ENCODE measurements at regions not wholly inside any gene's neighbourhood (a gene's known extent, or its start where the extent isn't known, plus 50 kb on each side); places are given as distances from the start of the nearest gene placed in this dataset.

GRCh38 chr13:73733706-73734105 is 400.5 kb downstream of the KLF12 start (continued):
- TF ChIP-seq, protein P1, sequence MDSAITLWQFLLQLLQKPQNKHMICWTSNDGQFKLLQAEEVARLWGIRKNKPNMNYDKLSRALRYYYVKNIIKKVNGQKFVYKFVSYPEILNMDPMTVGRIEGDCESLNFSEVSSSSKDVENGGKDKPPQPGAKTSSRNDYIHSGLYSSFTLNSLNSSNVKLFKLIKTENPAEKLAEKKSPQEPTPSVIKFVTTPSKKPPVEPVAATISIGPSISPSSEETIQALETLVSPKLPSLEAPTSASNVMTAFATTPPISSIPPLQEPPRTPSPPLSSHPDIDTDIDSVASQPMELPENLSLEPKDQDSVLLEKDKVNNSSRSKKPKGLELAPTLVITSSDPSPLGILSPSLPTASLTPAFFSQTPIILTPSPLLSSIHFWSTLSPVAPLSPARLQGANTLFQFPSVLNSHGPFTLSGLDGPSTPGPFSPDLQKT (IDR thresholded peaks at IDR 0.05; ENCODE audit: borderline replicate concordance, low read depth, low read length) = no peak
- no peak for TF ChIP-seq REPIN1 (tag by site-specific recombination; IDR thresholded peaks at IDR 0.05; ENCODE audit: low read depth)
- TF ChIP-seq, protein P2, sequence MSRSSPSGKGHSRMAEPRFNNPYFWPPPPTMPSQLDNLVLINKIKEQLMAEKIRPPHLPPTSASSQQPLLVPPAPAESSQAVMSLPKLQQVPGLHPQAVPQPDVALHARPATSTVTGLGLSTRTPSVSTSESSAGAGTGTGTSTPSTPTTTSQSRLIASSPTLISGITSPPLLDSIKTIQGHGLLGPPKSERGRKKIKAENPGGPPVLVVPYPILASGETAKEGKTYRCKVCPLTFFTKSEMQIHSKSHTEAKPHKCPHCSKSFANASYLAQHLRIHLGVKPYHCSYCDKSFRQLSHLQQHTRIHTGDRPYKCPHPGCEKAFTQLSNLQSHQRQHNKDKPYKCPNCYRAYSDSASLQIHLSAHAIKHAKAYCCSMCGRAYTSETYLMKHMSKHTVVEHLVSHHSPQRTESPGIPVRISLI (tag by site-specific recombination; IDR thresholded peaks at IDR 0.05) = no peak
- TF ChIP-seq, protein P3, sequence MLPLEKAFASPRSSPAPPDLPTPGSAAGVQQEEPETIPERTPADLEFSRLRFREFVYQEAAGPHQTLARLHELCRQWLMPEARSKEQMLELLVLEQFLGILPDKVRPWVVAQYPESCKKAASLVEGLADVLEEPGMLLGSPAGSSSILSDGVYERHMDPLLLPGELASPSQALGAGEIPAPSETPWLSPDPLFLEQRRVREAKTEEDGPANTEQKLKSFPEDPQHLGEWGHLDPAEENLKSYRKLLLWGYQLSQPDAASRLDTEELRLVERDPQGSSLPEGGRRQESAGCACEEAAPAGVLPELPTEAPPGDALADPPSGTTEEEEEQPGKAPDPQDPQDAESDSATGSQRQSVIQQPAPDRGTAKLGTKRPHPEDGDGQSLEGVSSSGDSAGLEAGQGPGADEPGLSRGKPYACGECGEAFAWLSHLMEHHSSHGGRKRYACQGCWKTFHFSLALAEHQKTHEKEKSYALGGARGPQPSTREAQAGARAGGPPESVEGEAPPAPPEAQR (tag by site-specific recombination; IDR thresholded peaks at IDR 0.05) = no peak

DNA sequence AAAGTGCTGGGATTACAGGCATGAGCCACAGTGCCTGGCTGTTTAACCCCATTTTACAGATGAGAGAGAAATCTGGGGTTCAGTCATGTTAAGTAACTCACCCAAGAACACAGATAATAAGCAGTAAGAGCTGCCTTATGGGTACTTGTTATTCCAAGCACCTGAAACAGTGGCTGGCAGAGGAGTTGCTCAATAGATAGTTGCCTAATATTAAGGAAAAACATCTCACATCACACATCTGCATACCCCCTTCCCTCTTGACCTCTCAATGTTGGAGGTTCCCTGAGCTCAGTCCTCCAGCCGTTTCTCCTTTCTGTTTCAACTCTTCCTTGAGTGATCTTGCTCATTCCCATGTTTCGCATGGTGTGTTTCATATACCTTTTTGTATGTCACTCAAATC is 401.9 kb downstream of the KLF12 start:
- Histone ChIP-seq H3K9me3 (ENCODE audit: control insufficient read depth, insufficient read depth, low read depth, low read length) (no peaks in the 10 kb centered on the region), H3K27ac (ENCODE audit: extremely low read depth, low read depth, low read length) (no peak overlapping the region), H3K36me3 (ENCODE audit: control insufficient read depth in 2 of 2, insufficient read depth in 1 of 2, low read length in 2 of 2) (no peaks in the 10 kb centered on the region), H3K4me3 (ENCODE audit: low read depth, low read length) (no peak overlapping the region), H3K4me1 (ENCODE audit: control insufficient read depth, insufficient read depth, low read length) (no peaks in the 10 kb centered on the region)
- POLR2A ChIA-PET = no interaction called here
- no peak for TF ChIP-seq ZNF664 (tag by site-specific recombination; IDR thresholded peaks at IDR 0.05)
- TF ChIP-seq ZNF280C (tag by site-specific recombination; IDR thresholded peaks at IDR 0.05) = no peak
- no peak for TF ChIP-seq ZNF76 (tag by site-specific recombination; IDR thresholded peaks at IDR 0.05; ENCODE audit: borderline replicate concordance, low read depth)
- no peak for TF ChIP-seq ZNF140 (tag by site-specific recombination; IDR thresholded peaks at IDR 0.05)
- TF ChIP-seq, protein P4, sequence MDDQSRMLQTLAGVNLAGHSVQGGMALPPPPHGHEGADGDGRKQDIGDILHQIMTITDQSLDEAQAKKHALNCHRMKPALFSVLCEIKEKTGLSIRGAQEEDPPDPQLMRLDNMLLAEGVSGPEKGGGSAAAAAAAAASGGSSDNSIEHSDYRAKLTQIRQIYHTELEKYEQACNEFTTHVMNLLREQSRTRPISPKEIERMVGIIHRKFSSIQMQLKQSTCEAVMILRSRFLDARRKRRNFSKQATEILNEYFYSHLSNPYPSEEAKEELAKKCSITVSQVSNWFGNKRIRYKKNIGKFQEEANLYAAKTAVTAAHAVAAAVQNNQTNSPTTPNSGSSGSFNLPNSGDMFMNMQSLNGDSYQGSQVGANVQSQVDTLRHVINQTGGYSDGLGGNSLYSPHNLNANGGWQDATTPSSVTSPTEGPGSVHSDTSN (CRISPR knock-in tag; IDR thresholded peaks at IDR 0.05) = no peak
- TF ChIP-seq, protein P5, sequence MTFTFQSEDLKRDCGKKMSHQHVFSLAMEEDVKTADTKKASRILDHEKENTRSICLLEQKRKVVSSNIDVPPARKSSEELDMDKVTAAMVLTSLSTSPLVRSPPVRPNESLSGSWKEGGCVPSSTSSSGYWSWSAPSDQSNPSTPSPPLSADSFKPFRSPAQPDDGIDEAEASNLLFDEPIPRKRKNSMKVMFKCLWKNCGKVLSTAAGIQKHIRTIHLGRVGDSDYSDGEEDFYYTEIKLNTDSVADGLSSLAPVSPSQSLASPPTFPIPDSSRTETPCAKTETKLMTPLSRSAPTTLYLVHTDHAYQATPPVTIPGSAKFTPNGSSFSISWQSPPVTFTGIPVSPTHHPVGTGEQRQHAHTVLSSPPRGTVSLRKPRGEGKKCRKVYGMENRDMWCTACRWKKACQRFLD (tag by site-specific recombination; IDR thresholded peaks at IDR 0.05) = no peak
- TF ChIP-seq ZNF221 (tag by site-specific recombination; IDR thresholded peaks at IDR 0.05; ENCODE audit: borderline replicate concordance) = no peak
- no peak for TF ChIP-seq CTCF (tag by site-specific recombination; IDR thresholded peaks at IDR 0.05)
- TF ChIP-seq, protein P6, sequence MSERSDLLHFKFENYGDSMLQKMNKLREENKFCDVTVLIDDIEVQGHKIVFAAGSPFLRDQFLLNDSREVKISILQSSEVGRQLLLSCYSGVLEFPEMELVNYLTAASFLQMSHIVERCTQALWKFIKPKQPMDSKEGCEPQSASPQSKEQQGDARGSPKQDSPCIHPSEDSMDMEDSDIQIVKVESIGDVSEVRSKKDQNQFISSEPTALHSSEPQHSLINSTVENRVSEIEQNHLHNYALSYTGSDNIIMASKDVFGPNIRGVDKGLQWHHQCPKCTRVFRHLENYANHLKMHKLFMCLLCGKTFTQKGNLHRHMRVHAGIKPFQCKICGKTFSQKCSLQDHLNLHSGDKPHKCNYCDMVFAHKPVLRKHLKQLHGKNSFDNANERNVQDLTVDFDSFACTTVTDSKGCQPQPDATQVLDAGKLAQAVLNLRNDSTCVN (tag by site-specific recombination; optimal IDR thresholded peaks at IDR 0.05) = no peak
- no peak for TF ChIP-seq ZNF2 (tag by site-specific recombination; IDR thresholded peaks at IDR 0.05)
- no peak for TF ChIP-seq ZNF169 (tag by site-specific recombination; IDR thresholded peaks at IDR 0.05)
- no peak for TF ChIP-seq ZNF10 (tag by site-specific recombination; IDR thresholded peaks at IDR 0.05)
- TF ChIP-seq ZNF391 (tag by site-specific recombination; IDR thresholded peaks at IDR 0.05; ENCODE audit: borderline replicate concordance, low read depth) = no peak
- TF ChIP-seq, protein P1 (IDR thresholded peaks at IDR 0.05; ENCODE audit: borderline replicate concordance, low read depth, low read length) = no peak
- no peak for TF ChIP-seq ZNF404 (tag by site-specific recombination; IDR thresholded peaks at IDR 0.05)
- TF ChIP-seq ZNF350 (tag by site-specific recombination; IDR thresholded peaks at IDR 0.05) = no peak
- CTCF ChIA-PET = interaction anchor here (0.7 kb wide), 1 partner anchor 1487 kb away, joined by 5 read pairs; no protein-coding TSS in a partner anchor

All from HEK293 (cell line).